ENCODE measurements at regions not wholly inside any gene's neighbourhood (a gene's known extent, or its start where the extent isn't known, plus 50 kb on each side); places are given as distances from the start of the nearest gene placed in this dataset.

GRCh38 chr2:34288016-34288415, 688.9 kb upstream of the FAM98A start:
- H3K27me3 ChIP-seq: no peaks in the 10 kb centered on the region
- ATAC-seq: no peak
- no peaks in the 10 kb centered on the region for H3K36me3 ChIP-seq
- intact Hi-C loops (cut with DNase I): no loop called here
- no peak for DNase-seq
- no peaks in the 10 kb centered on the region for H3K9me3 ChIP-seq
- no peak for TF ChIP-seq POLR2A (IDR thresholded peaks at IDR 0.05)
- TF ChIP-seq CTCF (IDR thresholded peaks at IDR 0.05): no peak
- H3K4me1 ChIP-seq: no peaks in the 10 kb centered on the region
- no peak overlapping the region for H3K27ac ChIP-seq
- no peak overlapping the region for H3K4me3 ChIP-seq

GRCh38 chr2:34280606-34281005, 681.5 kb upstream of the FAM98A start:
- WGBS, 4 donors: 95 to 97% (median 97%) methylated on average over 1 of the region's 1 CpG
- H3K4me3 ChIP-seq: no peak overlapping the region
- no peaks in the 10 kb centered on the region for H3K27me3 ChIP-seq
- DNase-seq: no peak
- ATAC-seq: no peak
- no peak overlapping the region for H3K27ac ChIP-seq
- no peaks in the 10 kb centered on the region for H3K4me1 ChIP-seq
- no peaks in the 10 kb centered on the region for H3K36me3 ChIP-seq
- H3K9me3 ChIP-seq: no peaks in the 10 kb centered on the region
- TF ChIP-seq CTCF (IDR thresholded peaks at IDR 0.05) (no peak), POLR2A (IDR thresholded peaks at IDR 0.05) (no peak)
- intact Hi-C loops (cut with DNase I): no loop called here

- H3K27me3 ChIP-seq: no peaks in the 10 kb centered on the region
- peaks cover 0 to 17% (median 0%) of the 10 kb centered on the region in 12 donors for H3K9me3 ChIP-seq
- TF ChIP-seq POLR2A (IDR thresholded peaks at IDR 0.05) (no peak), CTCF (IDR thresholded peaks at IDR 0.05) (no peak)
- no peak overlapping the region for H3K4me3 ChIP-seq
- WGBS, 4 donors: 84 to 92% (median 89%) methylated on average over 9 of the region's 9 CpGs
- no peaks in the 10 kb centered on the region for H3K4me1 ChIP-seq
- no peaks in the 10 kb centered on the region for H3K36me3 ChIP-seq
- DNase-seq: no peak
- no peak for ATAC-seq
- no peak overlapping the region for H3K27ac ChIP-seq
- intact Hi-C loops (cut with DNase I): no loop called here
Measured at GRCh38 chr2:34266908-34267697, 668.0 kb upstream of the FAM98A start.

- WGBS, 4 donors: 67 to 84% (median 83%) methylated on average over 6 of the region's 6 CpGs
- DNase-seq: no peak
- no peak for TF ChIP-seq CTCF (IDR thresholded peaks at IDR 0.05)
- no peak for TF ChIP-seq POLR2A (IDR thresholded peaks at IDR 0.05)
- H3K27me3 ChIP-seq: no peaks in the 10 kb centered on the region
- H3K36me3 ChIP-seq: no peaks in the 10 kb centered on the region
- peaks cover 0 to 10% (median 0%) of the 10 kb centered on the region in 12 donors for H3K9me3 ChIP-seq
- intact Hi-C loops (cut with DNase I): no loop called here
- H3K27ac ChIP-seq: no peak overlapping the region
- H3K4me1 ChIP-seq: no peaks in the 10 kb centered on the region
- no peak for ATAC-seq
- H3K4me3 ChIP-seq: no peak overlapping the region
Measured at GRCh38 chr2:34261701-34262100, 662.6 kb upstream of the FAM98A start.
